ENCODE measurements at regions not wholly inside any gene's neighbourhood (a gene's known extent, or its start where the extent isn't known, plus 50 kb on each side); places are given as distances from the start of the nearest gene placed in this dataset.

DNA sequence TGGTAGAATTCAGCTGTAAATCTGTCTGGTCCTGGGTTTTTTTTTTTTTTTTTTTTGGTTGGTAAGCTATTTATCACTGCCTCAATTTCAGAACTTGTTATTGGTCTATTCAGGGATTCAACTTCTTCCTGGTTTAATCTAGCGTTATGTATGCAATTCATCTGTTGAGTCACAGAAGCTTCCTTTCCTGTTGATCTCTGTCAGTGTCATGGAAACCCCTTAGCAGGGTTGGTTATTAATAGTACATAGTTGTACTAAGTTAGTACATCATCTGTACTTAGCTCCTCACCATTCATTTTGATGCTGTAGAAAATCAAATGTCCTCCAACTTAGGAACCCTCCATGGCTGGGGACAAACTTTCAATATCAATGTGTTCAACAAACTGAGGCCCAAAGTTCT, 51.0 kb upstream of the BARHL2 start:
- no peak for TF ChIP-seq POLR2AphosphoS5 (IDR thresholded peaks at IDR 0.05; ENCODE audit: borderline replicate concordance, low read depth, low read length)
- TF ChIP-seq EZH2 (IDR thresholded peaks at IDR 0.05) = no peak
- TF ChIP-seq FOXP2 (optimal IDR thresholded peaks at IDR 0.05; ENCODE audit: control extremely low read depth, extremely low read length, insufficient read depth) = no peak
